Upper lobe of left lung (tissue), 4 donors: ENCODE measurements at regions not wholly inside any gene's neighbourhood (a gene's known extent, or its start where the extent isn't known, plus 50 kb on each side); places are given as distances from the start of the nearest gene placed in this dataset.

Experiments
- POLR2AphosphoS5 ChIP-seq, 2 donors: sonication (generic); formaldehyde crosslinking; IDR thresholded peaks; one replicate each; pipeline ENCODE4 v1.5.1; 2017; ENCODE audit warnings: antibody characterized with exemption in 2 of 2
- TF ChIP-seq, protein P1 (sequence below), 6 experiments: fragments of 450-650 bp in 4 of 6; fragments of 200-600 bp in 2 of 6; sonication (generic) in 2 of 6; IDR thresholded peaks; one replicate each; pipeline ENCODE4 v1.5.1; 2016 to 2019; ENCODE audit warnings: antibody characterized with exemption in 6 of 6

DNA sequence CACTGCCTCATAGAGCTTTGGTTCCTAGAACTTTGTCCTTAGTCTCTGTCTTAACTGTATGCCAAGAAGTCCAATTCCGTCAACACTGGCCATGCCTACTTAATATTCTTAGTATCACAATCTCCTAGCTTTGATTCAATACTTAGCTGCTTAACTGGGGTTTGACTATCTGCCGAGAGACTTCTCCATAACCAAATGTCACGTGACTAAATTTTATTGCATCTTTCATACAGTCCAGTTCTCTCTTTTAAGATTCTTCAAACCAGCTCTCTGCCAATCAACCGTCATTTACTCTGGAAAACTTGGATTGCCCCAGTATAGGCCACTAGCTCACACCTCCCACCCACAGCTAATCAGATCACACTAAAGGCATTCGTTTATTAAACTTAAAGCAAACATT is 122.8 kb downstream of the ATXN7L3B start:
- TF ChIP-seq, protein P1, sequence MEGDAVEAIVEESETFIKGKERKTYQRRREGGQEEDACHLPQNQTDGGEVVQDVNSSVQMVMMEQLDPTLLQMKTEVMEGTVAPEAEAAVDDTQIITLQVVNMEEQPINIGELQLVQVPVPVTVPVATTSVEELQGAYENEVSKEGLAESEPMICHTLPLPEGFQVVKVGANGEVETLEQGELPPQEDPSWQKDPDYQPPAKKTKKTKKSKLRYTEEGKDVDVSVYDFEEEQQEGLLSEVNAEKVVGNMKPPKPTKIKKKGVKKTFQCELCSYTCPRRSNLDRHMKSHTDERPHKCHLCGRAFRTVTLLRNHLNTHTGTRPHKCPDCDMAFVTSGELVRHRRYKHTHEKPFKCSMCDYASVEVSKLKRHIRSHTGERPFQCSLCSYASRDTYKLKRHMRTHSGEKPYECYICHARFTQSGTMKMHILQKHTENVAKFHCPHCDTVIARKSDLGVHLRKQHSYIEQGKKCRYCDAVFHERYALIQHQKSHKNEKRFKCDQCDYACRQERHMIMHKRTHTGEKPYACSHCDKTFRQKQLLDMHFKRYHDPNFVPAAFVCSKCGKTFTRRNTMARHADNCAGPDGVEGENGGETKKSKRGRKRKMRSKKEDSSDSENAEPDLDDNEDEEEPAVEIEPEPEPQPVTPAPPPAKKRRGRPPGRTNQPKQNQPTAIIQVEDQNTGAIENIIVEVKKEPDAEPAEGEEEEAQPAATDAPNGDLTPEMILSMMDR (IDR thresholded peaks at IDR 0.05), result no peak
- TF ChIP-seq POLR2AphosphoS5 (IDR thresholded peaks at IDR 0.05), result no peak
